OCI-M2 (cell line): ENCODE measurements at regions not wholly inside any gene's neighbourhood (a gene's known extent, or its start where the extent isn't known, plus 50 kb on each side); places are given as distances from the start of the nearest gene placed in this dataset.
"Not testable (repeated sequence)": the region's sequence is repeated elsewhere in the genome, so short reads cannot be mapped to it uniquely, and the experiment has no call there.

Experiments used
- DNase-seq: peaks from one replicate; lab custom pipeline; 2025; ENCODE audit not compliant: unreplicated experiment; lab: John Stamatoyannopoulos, UW

DNA sequence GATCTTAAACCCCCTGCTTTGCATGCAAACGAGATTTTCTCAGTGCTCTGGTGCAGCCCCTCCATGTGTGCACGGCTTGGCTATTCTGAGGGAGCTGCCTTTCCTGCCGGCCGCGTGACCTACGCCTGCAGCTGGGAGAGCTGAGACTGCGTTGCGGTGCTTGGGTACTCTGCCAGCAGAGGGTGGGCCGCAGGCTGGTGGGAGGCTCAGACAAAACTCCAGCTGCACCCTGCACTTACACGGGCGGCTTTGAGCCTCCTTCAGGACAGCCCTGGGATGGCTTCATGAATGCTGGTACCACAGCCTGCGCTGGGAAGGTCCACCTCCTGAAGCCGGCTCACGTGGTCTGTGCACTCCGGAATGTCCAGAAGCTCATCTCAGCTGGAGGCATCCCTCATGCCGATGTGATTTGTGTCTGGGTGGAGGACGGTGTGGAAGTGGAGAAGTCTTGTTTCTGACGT is 223.7 kb downstream of the DLL1 start:
- no peak for DNase-seq

DNA sequence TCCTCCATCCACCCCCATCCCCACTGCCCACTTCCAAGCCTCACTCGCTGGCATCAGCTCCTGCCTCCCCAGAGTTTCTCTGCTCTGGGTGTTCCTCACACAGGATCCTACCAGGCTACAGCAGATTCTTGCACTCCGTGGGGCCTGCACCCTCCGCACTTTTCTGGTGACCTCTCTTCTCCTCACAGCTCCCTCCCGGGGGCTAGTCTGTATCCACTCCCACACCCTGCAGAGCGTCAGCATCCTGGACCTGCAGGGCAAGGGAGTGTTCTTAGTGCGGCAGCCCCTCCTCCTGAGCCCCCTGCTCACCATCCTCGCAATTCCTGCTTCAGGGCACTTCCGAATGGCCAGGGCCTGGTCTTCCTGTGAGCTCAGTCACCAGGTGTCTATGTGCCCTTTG is 224.2 kb downstream of the DLL1 start:
- no peak for DNase-seq

- no peak for DNase-seq
Observed at GRCh38 chr6:170063851-170064602, 226.9 kb downstream of the DLL1 start.

GRCh38 chr6:170063431-170063830 is 227.4 kb downstream of the DLL1 start:
- DNase-seq = no peak

DNA sequence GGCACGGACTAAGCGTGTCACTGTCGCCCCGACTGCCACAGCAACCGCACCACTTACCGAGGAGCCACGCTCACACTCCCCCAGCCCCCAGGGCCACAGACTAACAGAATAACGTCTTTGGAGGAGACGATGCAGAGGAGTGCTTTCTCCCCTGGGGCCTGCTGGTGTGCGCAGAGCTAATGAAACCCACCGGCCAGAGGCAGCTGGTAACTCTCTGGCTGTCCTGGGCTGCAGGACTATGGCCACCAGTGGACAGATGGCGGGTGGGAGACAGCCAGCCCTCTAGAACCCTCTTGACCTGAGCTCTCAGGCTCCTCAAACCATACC is 228.0 kb downstream of the DLL1 start:
- no peak for DNase-seq

DNA sequence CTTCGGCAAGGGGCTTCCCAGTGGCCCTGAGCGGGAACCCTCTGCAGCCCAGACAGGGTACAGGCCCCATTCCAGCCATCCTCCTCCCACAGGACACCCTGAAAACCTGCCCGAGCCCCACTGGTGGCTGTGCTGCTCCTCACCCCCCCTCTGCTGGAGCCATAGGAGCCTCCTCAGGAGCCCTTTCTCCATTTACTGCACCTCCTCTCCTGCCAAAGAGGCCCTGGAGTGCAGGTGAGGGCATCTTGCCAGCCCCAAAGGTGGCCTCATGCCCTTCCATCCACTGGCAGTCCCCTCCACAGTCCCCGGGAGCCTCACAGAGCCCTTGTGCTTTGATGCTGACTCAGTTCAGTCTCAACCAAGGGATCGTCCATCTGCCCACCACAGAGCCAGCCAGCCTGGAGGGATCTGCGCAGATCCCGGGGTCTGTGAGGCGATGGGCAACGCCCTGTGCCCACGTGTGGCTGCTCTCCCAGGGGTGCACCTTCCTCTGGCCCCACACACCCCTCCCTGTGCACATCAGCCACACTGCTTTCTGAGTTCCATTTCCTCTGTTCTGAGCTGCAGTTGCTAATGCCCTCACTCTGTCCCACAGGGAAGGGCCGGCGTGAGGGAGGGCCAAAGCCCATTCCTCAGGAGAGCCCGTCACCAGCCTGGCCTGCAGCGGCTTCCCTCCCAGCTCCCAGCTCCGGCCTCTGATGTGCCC is 228.5 kb downstream of the DLL1 start:
- no peak for DNase-seq

DNA sequence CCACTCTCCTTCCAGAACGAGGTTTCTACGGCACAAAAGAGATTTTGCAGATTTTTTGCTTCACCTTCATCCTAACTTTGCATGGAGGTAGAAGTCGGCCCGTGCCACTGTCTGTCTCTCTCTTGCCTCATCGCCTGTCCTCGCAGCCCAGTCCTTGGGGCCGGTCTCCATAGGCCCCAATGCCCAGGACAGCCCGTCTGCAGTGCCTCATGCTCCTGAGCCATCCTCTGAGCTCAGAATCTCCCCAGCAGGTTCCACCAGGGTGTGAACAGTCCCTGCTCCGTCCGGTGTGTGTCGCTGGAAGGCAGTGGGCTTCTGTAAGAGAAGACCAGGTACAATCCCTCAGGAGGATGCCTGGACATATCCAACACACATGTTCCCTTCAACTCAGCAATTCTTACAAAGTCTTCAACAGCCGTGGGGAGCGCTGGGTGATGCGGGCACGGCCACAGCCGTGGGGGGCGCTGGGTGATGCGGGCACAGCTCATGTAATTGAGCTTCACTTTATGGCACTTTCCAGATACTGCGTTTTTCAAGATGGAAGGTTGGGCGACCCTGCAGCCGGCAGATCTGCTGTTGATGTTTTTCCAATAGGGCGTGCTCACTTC is 231.9 kb downstream of the DLL1 start:
- no peak for DNase-seq

- DNase-seq = no peak
Observed at GRCh38 chr6:170057961-170058877, 232.7 kb downstream of the DLL1 start.

DNA sequence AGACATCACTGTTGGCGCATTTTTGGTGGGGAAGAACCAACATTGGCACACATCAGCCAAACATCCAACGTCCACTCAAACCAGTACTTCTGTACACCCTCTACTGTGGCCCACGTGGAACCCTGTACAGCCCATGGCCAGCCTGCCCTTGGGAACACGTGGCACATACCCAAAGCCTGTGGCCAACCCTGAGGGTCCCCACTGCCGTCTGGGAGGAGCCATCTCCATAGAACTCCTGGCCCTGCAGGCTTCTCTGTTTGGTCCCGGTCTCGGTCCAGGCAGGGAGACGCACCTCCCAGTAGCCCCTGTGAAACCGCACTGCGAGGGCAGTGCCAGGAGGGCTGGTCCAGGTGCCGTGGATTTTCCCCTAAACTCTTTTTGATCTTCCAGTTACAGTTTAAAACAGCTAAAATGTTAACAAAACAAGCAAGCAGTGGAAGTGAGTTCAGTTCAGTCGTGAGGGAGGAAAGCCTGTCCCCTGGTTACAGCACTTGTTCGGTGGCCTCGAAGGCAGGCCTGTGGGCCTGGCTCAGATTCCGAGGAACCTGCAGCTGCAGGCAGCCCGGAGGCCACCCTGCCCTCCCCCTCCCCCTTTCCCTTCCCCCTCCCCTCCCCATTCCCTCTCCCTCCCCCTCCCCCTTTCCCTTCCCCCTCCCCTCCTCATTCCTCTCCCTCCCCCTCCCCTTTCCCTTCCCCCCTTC is 233.7 kb downstream of the DLL1 start:
- DNase-seq = no peak

DNA sequence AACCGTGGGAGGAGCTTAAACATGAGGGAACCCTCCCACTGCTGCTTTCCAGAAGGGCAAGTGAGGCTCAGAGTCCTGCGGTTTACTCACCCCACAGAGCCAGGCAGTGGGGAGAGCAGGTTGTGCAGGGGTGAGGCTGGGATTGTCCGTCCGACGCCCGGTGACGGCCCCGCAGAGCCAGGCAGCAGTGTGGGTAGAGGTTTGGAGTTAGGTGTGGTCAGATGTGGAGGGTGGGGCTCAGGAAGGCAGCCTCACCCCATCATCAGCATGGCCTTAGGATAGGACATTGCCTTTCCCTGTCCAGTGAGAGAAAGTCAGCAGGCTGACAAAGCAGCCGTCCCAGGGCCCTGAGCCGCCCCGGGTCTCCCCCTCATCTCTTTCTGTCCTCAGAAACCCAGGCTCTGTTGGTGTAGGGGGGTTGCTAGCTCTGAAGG is 234.6 kb downstream of the DLL1 start:
- no peak for DNase-seq

- not testable (repeated sequence) for DNase-seq
Observed at GRCh38 chr6:170055797-170056196, 235.1 kb downstream of the DLL1 start.

- no peak for DNase-seq
Observed at GRCh38 chr6:170053966-170054661, 236.8 kb downstream of the DLL1 start.

DNA sequence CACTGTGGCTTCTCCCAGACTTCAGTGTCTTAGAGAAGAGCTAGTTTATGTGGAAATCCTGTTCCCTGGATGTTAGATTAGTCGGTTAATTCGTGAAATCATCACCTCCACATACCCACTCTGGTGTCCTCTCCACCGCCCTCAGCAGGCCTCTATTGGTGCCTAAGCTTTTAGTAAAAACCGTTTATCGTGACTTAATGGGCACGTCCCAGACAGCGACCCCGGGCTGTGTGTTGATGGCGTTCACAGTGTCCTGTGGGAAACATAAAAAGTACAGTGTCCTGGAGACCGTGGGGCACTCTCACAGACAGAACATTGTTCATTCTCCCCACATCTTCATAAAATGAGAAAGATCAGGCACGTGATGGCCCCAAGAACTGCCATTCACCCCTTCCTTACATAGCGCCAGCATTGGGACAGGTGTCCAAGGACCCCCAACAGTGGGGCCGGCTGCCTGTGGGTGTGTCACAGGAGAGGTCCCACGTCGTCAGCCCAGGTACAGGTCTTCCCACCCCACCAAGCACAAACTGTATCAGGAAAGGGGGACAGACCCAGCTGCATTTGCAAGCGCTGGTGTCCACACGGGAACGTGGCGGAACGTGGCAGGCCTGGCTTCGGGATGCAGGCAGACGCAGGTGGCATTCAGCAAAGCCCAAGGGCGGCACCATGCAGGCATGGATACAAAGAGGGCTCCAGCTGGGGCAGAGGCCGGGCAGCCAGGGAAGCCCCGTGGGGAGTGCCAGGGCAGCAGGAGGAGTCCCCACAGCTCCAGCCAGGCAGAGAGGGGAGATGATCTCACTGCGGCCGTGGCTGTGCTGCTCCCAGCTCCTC is 237.7 kb downstream of the DLL1 start:
- DNase-seq = no peak

GRCh38 chr6:170051229-170052172 is 239.4 kb downstream of the DLL1 start:
- no peak for DNase-seq

DNA sequence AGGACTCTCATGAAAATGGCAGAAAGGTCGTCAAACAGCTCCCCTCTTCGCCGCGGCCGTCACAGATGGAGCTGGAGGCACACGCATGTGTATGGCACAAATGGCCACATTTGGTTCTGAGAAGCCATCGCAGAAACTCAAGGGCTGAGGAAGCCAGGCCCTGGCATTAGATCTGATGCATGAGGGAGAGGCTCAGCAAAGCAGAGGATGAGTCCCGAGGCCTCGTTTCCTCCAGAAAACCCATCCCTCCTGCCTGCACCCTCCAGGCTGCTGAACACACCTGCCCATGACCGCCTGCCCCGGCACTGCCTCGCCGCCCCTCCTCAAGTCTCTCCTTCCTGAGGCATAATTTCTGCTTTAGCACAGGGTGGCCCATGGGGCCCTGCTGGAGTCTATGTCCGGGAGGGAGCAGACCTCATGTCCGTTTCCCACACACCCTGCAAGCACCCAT is 240.3 kb downstream of the DLL1 start:
- no peak for DNase-seq

GRCh38 chr6:170049641-170050561 is 241.0 kb downstream of the DLL1 start:
- no peak for DNase-seq
